SJCRH30 (cell line): ENCODE measurements at regions not wholly inside any gene's neighbourhood (a gene's known extent, or its start where the extent isn't known, plus 50 kb on each side); places are given as distances from the start of the nearest gene placed in this dataset.
"Not testable (repeated sequence)": the region's sequence is repeated elsewhere in the genome, so short reads cannot be mapped to it uniquely, and the experiment has no call there.

ENCODE experiments used
- DNase-seq, 2 experiments: peaks; one replicate each; pipeline ENCODE4 v3.0.0-alpha.2; 2015 to 2020
- H3K27ac ChIP-seq: fragments of 250-450 bp; sonication (Bioruptor Pico); 2 replicates; pipeline ENCODE4 v1.5.1; 2020; ENCODE audit warnings: mild to moderate bottlenecking, moderate library complexity
- H3K27me3 ChIP-seq: fragments of 250-450 bp; sonication (Bioruptor Pico); 2 replicates; pipeline ENCODE4 v1.5.1; 2020; ENCODE audit warnings: mild to moderate bottlenecking, moderate library complexity
- H3K36me3 ChIP-seq: fragments of 250-450 bp; sonication (Bioruptor Pico); 2 replicates; pipeline ENCODE4 v1.5.1; 2020; ENCODE audit warnings: mild to moderate bottlenecking, moderate library complexity
- H3K4me1 ChIP-seq: fragments of 250-450 bp; sonication (Bioruptor Pico); 2 replicates; pipeline ENCODE4 v1.5.1; 2020; ENCODE audit warnings: mild to moderate bottlenecking, moderate library complexity
- H3K4me3 ChIP-seq: fragments of 250-450 bp; sonication (Bioruptor Pico); 2 replicates; pipeline ENCODE4 v1.5.1; 2020; ENCODE audit warnings: mild to moderate bottlenecking, moderate library complexity
- H3K9me3 ChIP-seq: fragments of 250-450 bp; sonication (Bioruptor Pico); replicated peaks from 2 replicates; pipeline ENCODE4 v1.5.1; 2020; ENCODE audit warnings: mild to moderate bottlenecking, moderate library complexity

DNA sequence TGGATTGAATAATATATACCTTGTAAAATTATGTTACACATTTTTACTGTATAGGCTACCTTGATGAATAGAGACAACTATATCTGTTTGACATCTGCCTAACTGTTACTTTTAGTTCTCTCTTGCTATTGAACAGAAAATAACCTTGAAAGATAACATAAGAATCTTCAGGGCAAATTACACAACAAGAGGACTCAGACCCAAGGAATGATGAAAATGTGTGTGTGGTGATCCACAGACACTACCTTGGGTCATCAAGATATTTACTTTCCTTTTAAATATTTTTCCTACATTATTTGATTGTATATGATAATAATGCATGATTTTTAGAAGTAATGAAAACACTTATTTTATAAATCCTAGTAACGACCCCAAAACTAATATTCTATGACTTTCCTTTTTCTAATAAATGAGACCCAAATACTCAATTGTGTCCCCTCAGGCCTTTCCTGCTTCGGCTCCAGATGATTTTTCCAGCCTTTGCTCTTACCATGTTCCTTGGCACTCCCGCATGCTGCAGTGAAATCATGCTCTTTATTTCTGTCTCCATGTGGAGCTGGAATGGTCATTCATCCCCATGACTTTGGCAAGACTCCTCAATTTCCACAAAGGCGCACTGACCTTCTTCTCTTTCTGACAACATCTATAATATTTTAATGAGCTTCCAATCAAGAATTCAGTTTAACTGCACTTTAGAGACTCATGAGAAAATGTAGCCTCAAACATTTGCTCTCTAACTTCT, 187.6 kb downstream of the EPM2A start:
- H3K27ac ChIP-seq: no peak overlapping the region
- no peak overlapping the region for H3K4me3 ChIP-seq
- no peaks in the 10 kb centered on the region for H3K36me3 ChIP-seq
- no peaks in the 10 kb centered on the region for H3K27me3 ChIP-seq
- DNase-seq: no peak
- H3K9me3 ChIP-seq: no peaks in the 10 kb centered on the region; the same call in 1 of the 2 replicates
- H3K4me1 ChIP-seq: no peaks in the 10 kb centered on the region

DNA sequence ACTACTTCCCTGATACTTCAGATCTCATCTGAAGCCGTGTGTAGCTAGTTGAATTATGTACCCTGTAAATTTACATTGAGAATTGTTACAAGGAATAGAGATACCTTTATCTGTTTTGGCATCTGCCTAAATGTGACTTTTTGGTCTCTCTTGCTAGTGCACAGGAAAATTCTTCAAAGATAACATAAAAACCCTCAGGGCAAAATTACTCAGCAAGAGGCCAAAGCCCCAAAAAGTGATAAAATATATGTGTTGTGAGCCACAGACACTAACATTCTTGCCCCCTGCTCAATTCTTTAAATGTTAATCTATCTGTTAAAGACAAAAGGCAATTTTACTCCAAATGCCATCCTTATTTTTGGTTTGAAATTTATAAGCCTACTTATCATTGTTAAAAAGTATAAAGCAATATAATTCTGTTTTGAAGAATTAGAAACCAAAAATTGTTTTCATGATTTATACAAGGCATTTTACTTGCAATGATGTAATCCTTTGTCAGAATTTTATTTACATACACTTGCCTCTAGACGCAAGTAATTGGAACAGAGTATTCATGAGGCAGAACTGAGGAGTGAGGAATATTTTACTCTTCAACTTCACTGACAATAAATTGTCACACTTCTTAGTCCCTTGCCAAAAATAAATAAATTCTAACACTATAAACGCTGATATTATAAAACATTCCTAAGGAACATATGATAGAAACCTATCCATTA, 186.2 kb downstream of the EPM2A start:
- DNase-seq: no peak
- no peak overlapping the region for H3K4me3 ChIP-seq
- H3K9me3 ChIP-seq: no peaks in the 10 kb centered on the region; the same call in 1 of the 2 replicates
- H3K27me3 ChIP-seq: no peaks in the 10 kb centered on the region
- H3K36me3 ChIP-seq: no peaks in the 10 kb centered on the region
- no peak overlapping the region for H3K27ac ChIP-seq
- H3K4me1 ChIP-seq: no peaks in the 10 kb centered on the region

- no peak for DNase-seq
- H3K27me3 ChIP-seq: no peaks in the 10 kb centered on the region
Measured at GRCh38 chr6:145551164-145551563, 184.2 kb downstream of the EPM2A start.

DNA sequence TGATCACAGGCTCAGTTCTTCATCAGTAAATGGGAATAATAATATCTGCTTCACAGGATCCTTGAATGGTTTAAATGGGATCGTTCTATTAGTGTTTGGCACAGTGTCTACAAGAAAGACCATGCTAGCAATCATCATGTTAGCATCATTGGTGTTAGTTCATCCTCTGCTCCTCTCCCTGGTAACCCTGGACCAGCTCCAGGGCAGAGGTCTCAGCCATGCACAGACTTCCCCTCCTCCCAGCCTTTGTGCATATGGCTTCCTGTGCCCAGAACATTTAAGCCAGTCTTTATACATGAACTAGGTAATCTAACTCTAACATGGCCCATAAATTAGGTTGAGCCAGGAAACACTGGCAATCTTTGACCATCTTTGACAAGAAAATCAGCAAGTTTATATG, 180.2 kb downstream of the EPM2A start:
- Histone ChIP-seq H3K9me3 (no peaks in the 10 kb centered on the region; the same call in 1 of the 2 replicates), H3K4me3 (no peak overlapping the region), H3K27me3 (no peaks in the 10 kb centered on the region), H3K27ac (no peak overlapping the region), H3K36me3 (no peaks in the 10 kb centered on the region), H3K4me1 (no peaks in the 10 kb centered on the region)
- no peak for DNase-seq

More at GRCh38 chr6:145551164-145551563, 184.2 kb downstream of the EPM2A start:
- Histone ChIP-seq H3K36me3 (no peaks in the 10 kb centered on the region), H3K4me1 (no peaks in the 10 kb centered on the region), H3K9me3 (no peaks in the 10 kb centered on the region; the same call in 1 of the 2 replicates), H3K27ac (no peak overlapping the region), H3K4me3 (no peak overlapping the region)

DNA sequence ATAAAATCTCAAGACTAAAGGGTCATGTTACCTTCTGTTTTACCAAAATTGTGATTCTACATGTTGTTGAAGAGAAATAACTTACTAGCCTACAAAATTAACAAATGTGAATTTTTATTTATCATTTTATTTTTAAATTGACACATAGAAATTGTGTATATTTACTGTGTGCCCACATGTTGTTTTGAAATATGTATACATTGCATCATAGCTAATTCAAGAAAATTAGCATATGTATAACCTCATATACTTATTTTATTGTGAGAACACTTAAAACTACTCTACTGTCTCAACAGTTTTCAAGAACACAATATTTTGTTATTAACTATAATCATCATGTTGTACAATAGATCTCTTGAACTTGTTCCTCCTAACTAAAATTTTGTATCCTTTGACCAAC, 177.8 kb downstream of the EPM2A start:
- no peaks in the 10 kb centered on the region for H3K9me3 ChIP-seq
- H3K4me1 ChIP-seq: no peaks in the 10 kb centered on the region
- no peaks in the 10 kb centered on the region for H3K36me3 ChIP-seq
- no peak overlapping the region for H3K4me3 ChIP-seq
- DNase-seq: no peak
- H3K27ac ChIP-seq: no peak overlapping the region
- H3K27me3 ChIP-seq: no peaks in the 10 kb centered on the region

DNA sequence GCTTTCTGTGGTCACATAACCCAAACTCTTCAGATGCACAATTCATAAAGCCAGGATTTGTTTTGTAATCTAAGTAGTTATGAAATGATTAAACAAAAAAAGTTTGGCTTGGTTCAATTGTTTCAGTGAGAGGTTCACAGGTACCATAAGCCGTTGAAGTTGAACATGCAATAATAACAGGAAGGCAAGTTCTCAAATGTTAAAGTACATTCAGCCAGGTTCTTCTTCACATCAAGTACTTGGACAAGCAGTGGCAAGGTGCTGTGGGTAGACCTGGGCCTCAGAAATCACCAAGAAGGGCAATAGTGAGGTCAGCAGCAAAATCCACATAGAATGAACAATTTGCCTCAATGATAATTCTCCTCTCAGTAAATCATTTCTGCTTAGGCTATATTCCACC, 175.5 kb downstream of the EPM2A start:
- H3K36me3 ChIP-seq: no peaks in the 10 kb centered on the region
- no peak for DNase-seq
- no peak overlapping the region for H3K27ac ChIP-seq
- no peaks in the 10 kb centered on the region for H3K4me1 ChIP-seq
- H3K9me3 ChIP-seq: no peaks in the 10 kb centered on the region
- H3K27me3 ChIP-seq: no peaks in the 10 kb centered on the region
- H3K4me3 ChIP-seq: no peak overlapping the region

- Histone ChIP-seq H3K36me3 (no peaks in the 10 kb centered on the region), H3K27ac (no peak overlapping the region), H3K4me1 (no peaks in the 10 kb centered on the region), H3K27me3 (no peaks in the 10 kb centered on the region), H3K4me3 (no peak overlapping the region), H3K9me3 (no peaks in the 10 kb centered on the region)
- DNase-seq: peak in 1 of 2 experiments; percentile 4
Measured at GRCh38 chr6:145561095-145562072, 173.9 kb downstream of the EPM2A start.

DNA sequence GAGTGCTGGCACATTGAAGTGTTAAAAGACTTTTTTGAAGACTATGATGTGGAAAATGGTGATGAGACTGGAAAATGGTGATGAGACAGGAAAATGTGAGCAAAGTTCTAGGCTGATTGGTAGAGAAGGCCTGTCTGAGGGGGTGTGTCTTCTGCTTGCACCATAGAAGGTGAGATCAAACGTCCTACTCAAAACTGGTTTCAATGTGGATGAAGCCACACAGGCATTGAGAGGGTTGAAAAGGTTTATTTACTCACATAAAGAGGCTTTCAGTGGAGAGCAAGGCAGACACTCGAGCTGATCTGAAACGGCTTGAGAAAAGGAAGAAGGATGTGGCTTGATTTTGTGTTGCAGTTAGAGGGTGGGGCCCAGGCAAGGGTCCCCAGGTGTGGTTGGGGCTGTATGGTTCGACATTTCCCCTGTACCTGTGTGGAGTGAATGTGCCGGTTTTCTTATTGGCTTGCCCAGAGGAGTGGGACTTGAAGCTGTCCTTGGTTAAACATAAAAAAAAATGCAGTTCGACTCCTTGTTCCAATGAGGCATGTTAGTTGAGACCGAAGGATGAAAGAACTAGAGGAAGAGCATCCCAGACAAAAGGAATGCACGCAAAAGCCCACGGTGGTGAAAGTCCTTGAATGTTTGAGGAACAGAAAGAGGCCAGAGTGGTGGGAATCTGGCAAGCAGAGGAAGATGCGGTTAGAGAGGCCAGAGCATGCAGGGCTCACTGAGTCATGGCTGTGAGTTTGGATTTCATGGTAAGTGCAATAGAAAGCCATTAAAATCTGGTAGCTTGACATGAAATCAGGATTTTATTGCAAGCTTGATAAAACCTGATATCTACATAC, 172.3 kb downstream of the EPM2A start:
- DNase-seq: no peak
- Histone ChIP-seq H3K36me3 (no peaks in the 10 kb centered on the region), H3K4me1 (no peaks in the 10 kb centered on the region), H3K27ac (no peak overlapping the region), H3K4me3 (no peak overlapping the region), H3K9me3 (no peaks in the 10 kb centered on the region), H3K27me3 (no peaks in the 10 kb centered on the region)

DNA sequence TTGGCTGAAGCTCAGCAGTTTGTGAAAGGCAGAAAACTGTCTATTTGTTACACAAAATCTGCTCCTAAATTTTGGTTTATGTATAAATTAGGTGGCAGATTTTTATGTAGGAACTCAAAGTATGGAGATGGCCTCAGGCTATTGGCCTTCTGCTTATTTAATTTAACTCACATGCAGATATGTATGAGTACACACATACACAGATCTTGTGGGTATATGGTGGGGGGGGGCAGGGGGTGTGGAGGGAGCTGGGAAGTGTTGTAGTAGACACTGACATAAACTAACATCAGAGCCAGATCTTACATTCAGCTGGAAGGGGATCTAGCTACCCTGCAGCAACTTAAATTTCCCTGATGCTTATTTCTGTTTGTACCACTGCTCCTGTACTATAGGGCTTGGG, 170.8 kb downstream of the EPM2A start:
- H3K36me3 ChIP-seq: no peaks in the 10 kb centered on the region
- no peak for DNase-seq
- H3K4me1 ChIP-seq: 0 out of 2 replicates have a peak, but pooled peaks cover 5% of the 10 kb centered on the region
- no peaks in the 10 kb centered on the region for H3K27me3 ChIP-seq
- no peaks in the 10 kb centered on the region for H3K9me3 ChIP-seq
- no peak overlapping the region for H3K27ac ChIP-seq
- no peak overlapping the region for H3K4me3 ChIP-seq

- Histone ChIP-seq H3K9me3 (no peaks in the 10 kb centered on the region), H3K27me3 (no peaks in the 10 kb centered on the region), H3K4me1 (0 out of 2 replicates have a peak, but pooled peaks cover 6% of the 10 kb centered on the region), H3K36me3 (no peaks in the 10 kb centered on the region), H3K4me3 (no peak overlapping the region), H3K27ac (no peak overlapping the region)
- DNase-seq: no peak
Measured at GRCh38 chr6:145567684-145568252, 167.6 kb downstream of the EPM2A start.

DNA sequence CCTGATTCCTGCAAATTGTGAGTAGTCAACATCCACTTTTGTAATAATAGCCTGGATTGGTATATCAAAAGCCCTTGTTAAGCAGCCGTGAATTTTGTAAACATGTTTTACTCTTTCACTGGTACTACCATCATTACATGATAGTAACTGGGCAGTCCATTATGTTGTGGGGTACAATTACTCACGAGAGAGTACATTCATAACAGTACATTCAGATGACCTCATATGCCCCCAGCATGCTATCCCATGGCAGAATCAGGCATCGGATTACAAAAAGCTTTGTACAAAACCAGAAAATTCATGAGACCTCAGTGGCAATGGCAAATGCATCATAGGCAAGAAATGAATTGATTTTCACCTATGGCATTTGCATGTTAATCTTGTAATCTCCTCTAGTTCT, 166.2 kb downstream of the EPM2A start:
- Histone ChIP-seq H3K4me1 (0 out of 2 replicates have a peak, but pooled peaks cover 6% of the 10 kb centered on the region), H3K27ac (no peak overlapping the region), H3K9me3 (no peaks in the 10 kb centered on the region), H3K4me3 (no peak overlapping the region), H3K36me3 (no peaks in the 10 kb centered on the region), H3K27me3 (no peaks in the 10 kb centered on the region)
- peak in 1 of 2 experiments; percentile 20 for DNase-seq

DNA sequence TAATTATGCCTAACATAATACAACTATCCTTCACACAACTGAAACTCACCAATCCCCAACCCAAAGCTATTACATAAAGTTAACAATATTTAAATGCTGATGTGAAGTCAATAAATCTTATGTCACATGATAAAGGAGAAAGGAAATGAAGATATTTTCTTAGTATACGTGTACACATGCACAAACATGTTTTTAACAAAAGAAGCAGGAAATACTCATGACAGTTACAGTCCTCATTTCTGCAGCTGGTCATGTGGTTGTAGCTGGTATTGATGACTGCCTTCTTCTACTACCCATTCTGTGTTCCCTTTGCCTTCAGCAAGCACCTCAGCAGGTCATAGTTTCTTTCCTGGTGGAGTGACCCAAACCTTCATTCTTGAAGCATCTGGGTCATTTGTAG, 165.0 kb downstream of the EPM2A start:
- DNase-seq, H3K9me3 ChIP-seq, H3K27me3 ChIP-seq: not testable (repeated sequence)

DNA sequence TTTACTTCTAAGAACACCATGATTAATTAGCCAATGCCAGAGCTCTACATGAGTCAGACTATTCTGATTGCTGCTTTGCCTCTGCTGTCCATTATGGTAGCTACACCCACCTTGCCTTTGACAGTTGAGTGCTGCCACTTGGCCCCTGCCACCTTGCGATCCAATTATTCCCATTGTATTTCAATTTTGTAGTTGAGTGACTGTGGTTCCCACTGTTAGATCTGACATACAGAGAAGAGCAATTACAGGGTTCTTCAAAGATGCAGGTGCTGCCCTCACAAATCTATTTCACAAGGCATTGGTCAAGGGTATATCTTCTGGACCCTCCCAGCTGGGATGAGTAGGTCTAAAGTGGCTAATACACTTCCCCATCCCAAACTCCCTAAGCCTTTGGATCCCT, 161.1 kb downstream of the EPM2A start:
- H3K9me3 ChIP-seq, H3K27me3 ChIP-seq, DNase-seq, H3K27ac ChIP-seq, H3K36me3 ChIP-seq, H3K4me3 ChIP-seq, H3K4me1 ChIP-seq: not testable (repeated sequence)

More for the DNA sequence above, 165.0 kb downstream of the EPM2A start:
- H3K27ac ChIP-seq, H3K36me3 ChIP-seq, H3K4me1 ChIP-seq, H3K4me3 ChIP-seq: not testable (repeated sequence)
